ENCODE measurements at regions not wholly inside any gene's neighbourhood (a gene's known extent, or its start where the extent isn't known, plus 50 kb on each side); places are given as distances from the start of the nearest gene placed in this dataset.

DNA sequence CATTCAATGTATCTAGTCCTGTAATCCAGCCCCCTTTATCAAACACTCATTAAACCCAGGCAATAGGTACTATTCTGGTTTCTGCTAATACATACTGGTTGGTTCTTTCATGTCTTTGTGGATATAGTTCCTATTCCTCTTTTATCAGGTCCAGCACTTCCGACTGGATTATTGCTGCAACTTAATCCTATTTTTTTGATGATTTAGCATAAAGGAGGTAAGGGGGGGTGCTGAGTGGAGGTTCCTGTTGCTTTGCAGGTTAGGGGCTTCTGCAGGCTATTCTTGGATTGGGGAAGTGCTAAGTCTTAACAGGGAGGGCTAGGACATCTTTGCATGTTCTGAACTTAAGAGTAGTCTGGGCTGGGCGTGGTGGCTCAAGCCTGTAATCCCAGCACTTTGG, 377.7 kb downstream of the FGF10 start (continued):
- no peak for TF ChIP-seq PBX2 (CRISPR knock-in tag; IDR thresholded peaks at IDR 0.05; ENCODE audit: low read depth)
- no peak for TF ChIP-seq PBX2 (tag; conservative IDR thresholded peaks at IDR 0.05; ENCODE audit: low read depth)
- TF ChIP-seq THAP12 (CRISPR knock-in tag; IDR thresholded peaks at IDR 0.05), result no peak
- TF ChIP-seq NEUROD1 (IDR thresholded peaks at IDR 0.05; ENCODE audit: borderline replicate concordance, low read depth, low read length, partially characterized antibody), result no peak
- no peak for TF ChIP-seq ZC3H8 (IDR thresholded peaks at IDR 0.05)
- TF ChIP-seq GMEB1 (CRISPR knock-in tag; IDR thresholded peaks at IDR 0.05), result no peak
- TF ChIP-seq VEZF1 (CRISPR knock-in tag; IDR thresholded peaks at IDR 0.05), result no peak
- TF ChIP-seq, protein P1, sequence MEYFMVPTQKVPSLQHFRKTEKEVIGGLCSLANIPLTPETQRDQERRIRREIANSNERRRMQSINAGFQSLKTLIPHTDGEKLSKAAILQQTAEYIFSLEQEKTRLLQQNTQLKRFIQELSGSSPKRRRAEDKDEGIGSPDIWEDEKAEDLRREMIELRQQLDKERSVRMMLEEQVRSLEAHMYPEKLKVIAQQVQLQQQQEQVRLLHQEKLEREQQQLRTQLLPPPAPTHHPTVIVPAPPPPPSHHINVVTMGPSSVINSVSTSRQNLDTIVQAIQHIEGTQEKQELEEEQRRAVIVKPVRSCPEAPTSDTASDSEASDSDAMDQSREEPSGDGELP (CRISPR knock-in tag; IDR thresholded peaks at IDR 0.05; ENCODE audit: borderline replicate concordance), result no peak
- TF ChIP-seq ZNF584 (CRISPR knock-in tag; IDR thresholded peaks at IDR 0.05; ENCODE audit: low read depth), result no peak
- TF ChIP-seq, protein P2, sequence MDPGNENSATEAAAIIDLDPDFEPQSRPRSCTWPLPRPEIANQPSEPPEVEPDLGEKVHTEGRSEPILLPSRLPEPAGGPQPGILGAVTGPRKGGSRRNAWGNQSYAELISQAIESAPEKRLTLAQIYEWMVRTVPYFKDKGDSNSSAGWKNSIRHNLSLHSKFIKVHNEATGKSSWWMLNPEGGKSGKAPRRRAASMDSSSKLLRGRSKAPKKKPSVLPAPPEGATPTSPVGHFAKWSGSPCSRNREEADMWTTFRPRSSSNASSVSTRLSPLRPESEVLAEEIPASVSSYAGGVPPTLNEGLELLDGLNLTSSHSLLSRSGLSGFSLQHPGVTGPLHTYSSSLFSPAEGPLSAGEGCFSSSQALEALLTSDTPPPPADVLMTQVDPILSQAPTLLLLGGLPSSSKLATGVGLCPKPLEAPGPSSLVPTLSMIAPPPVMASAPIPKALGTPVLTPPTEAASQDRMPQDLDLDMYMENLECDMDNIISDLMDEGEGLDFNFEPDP (CRISPR knock-in tag; IDR thresholded peaks at IDR 0.05), result no peak
- no peak for TF ChIP-seq ZFX (CRISPR knock-in tag; IDR thresholded peaks at IDR 0.05)
